Neural crest cell (in vitro differentiated cells): ENCODE measurements at regions not wholly inside any gene's neighbourhood (a gene's known extent, or its start where the extent isn't known, plus 50 kb on each side); places are given as distances from the start of the nearest gene placed in this dataset.
"Not testable (repeated sequence)": the region's sequence is repeated elsewhere in the genome, so short reads cannot be mapped to it uniquely, and the experiment has no call there.

ENCODE experiments used
- DNase-seq: peaks from one replicate; pipeline ENCODE4 v3.0.0; 2021; ENCODE audit warnings: low read depth, mixed read lengths, low spot score
- H3K27ac Mint-ChIP-seq: one replicate; pipeline ENCODE4 v1.8.0; 2021; ENCODE audit warnings: mild to moderate bottlenecking, mixed read lengths; ENCODE audit not compliant: unreplicated experiment
- H3K27me3 Mint-ChIP-seq: 2 replicates; pipeline ENCODE4 v1.8.0; 2021; ENCODE audit warnings: low read depth, mild to moderate bottlenecking, mixed read lengths
- H3K36me3 Mint-ChIP-seq: 2 replicates; pipeline ENCODE4 v1.8.0; 2021; ENCODE audit warnings: low read depth, mild to moderate bottlenecking, mixed read lengths
- H3K4me1 Mint-ChIP-seq: 2 replicates; pipeline ENCODE4 v1.8.0; 2021; ENCODE audit warnings: mixed read lengths
- H3K4me3 Mint-ChIP-seq: one replicate; pipeline ENCODE4 v1.8.0; 2021; ENCODE audit warnings: mild to moderate bottlenecking, mixed read lengths
- H3K9me3 Mint-ChIP-seq: 2 replicates; pipeline ENCODE4 v1.8.0; 2021; ENCODE audit warnings: mixed read lengths
- TF ChIP-seq, protein P1 (sequence below): fragments of 200-600 bp; sonication (generic); conservative IDR thresholded peaks from 2 replicates; pipeline ENCODE4 v1.5.0; 2021; ENCODE audit warnings: antibody characterized with exemption, mild to moderate bottlenecking

DNA sequence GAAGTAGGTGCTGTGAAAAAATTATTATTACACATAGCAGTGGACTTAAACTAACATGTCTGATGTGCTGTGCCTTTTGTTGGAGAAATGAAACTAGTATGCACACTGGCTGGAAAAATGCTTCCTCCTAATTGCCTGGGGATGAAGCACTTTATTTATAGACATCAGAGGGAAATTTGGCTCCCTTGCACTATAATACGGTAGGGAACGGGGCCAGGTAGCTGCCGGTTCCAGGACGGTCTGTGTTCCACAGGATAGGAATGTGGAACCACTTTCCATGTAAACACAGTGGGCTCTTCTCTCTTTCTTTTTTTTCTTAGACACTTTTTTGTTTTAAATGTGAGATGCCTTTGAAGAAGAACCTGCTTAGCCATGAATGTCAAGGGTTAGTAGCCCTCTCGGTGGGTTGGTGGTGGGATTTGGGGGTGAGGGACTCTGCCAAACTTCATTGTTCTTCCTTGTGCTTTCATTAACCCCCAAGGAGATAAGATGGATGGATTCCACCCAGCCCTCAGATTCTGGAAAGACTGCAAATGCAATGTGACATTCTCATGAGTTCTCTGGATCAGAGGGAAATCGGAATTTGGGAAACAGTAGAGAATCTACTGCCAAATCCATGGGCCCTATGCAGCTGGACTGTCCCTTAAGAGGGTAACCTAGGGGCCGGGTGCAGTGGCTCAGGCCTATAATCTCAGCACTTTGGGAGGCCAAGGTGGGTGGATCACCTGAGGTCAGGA, 58.0 kb upstream of the GSC start:
- Mint-ChIP-seq H3K27ac (no peak overlapping the region), H3K27me3 (no peaks in the 10 kb centered on the region), H3K9me3 (peaks cover 7% of the 10 kb centered on the region), H3K36me3 (peaks cover 4% of the 10 kb centered on the region), H3K4me1 (no peaks in the 10 kb centered on the region), H3K4me3 (no peak overlapping the region)
- no peak for DNase-seq
- TF ChIP-seq, protein P1, sequence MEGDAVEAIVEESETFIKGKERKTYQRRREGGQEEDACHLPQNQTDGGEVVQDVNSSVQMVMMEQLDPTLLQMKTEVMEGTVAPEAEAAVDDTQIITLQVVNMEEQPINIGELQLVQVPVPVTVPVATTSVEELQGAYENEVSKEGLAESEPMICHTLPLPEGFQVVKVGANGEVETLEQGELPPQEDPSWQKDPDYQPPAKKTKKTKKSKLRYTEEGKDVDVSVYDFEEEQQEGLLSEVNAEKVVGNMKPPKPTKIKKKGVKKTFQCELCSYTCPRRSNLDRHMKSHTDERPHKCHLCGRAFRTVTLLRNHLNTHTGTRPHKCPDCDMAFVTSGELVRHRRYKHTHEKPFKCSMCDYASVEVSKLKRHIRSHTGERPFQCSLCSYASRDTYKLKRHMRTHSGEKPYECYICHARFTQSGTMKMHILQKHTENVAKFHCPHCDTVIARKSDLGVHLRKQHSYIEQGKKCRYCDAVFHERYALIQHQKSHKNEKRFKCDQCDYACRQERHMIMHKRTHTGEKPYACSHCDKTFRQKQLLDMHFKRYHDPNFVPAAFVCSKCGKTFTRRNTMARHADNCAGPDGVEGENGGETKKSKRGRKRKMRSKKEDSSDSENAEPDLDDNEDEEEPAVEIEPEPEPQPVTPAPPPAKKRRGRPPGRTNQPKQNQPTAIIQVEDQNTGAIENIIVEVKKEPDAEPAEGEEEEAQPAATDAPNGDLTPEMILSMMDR = no peak

DNA sequence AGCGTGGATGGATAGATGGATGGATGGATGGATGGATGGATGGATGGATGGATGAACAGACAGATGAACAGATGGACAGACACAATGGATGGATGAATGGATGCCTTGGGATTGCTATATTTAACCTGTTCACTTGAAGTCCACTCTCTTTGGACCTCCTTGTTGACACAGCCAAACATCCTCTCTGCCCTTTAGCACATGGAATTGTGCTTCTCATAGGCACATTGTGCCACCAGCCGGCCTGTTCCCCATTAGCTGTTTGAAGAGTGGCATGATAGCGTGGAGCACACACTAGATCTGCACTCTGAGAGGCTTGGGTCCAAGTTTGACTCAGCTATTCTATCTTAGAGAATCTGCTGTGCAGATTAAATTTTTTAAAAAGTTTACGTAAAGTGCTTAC, 56.9 kb upstream of the GSC start:
- Mint-ChIP-seq H3K27me3 (no peaks in the 10 kb centered on the region), H3K27ac (no peak overlapping the region), H3K9me3 (peaks cover 7% of the 10 kb centered on the region), H3K4me3 (no peak overlapping the region), H3K4me1 (no peaks in the 10 kb centered on the region), H3K36me3 (peaks cover 4% of the 10 kb centered on the region)
- TF ChIP-seq, protein P1 = no peak
- no peak for DNase-seq

DNA sequence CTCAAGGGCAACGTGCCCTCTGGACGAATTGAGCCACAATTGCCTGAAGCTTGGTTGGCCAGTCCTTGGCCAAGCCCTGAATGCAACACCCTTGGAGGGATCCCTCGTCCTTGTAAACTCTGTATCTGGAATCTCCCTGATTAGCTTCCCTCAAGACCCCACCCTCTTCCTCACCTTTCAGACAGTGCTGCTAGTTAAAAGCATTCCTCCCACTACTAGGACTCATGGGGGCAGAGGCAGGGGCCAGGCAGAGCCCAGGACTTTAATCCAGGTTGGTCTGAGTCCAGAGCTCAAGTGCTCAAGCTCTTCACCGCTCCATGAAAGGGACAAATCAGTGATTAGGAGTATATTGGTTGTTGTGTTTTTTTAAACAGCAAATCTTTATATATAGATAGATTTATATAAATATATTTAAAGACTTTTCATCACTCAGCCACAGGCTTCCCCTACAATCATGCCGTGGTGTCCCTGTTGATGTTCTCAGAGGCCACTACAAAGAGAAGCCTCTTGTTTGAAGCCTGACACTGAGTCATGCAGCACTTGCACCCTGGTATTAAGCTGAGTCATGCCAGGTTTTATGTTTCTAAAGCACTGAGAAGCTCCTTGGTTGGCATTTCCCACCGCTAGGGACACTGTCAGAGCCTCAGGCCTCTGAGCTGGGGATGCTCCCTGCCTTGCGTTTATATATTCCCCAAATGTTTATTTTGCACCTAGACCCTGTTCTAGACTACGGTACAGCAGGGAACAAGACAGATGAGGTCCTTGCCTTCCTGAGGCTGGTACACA, 53.8 kb upstream of the GSC start:
- Mint-ChIP-seq H3K27me3 (no peaks in the 10 kb centered on the region), H3K36me3 (peaks cover 4% of the 10 kb centered on the region), H3K4me1 (no peaks in the 10 kb centered on the region), H3K27ac (peak overlapping the region; percentile 77), H3K4me3 (no peak overlapping the region), H3K9me3 (peaks cover 7% of the 10 kb centered on the region)
- TF ChIP-seq, protein P1 = no peak
- DNase-seq = no peak

DNA sequence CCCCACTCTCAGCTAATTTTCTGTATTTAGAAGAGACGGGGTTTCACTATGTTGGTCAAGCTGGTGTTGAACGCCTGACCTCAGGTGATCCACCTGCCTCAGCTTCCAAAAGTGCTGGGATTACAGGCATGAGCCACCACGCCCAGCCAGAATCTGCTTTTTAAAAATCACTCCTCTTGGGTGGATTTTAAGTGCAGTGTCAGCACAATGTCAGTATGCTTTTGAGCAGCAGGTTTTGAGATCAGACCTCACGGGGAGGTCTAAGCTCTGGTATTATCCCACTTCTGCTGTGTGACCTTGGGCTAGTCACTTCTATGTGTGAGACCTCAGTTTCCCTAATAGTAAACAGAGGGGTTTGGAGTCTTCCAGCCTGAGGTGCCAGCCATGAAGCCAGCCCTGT, 51.8 kb upstream of the GSC start:
- TF ChIP-seq, protein P1 = no peak
- Mint-ChIP-seq H3K27me3 (no peaks in the 10 kb centered on the region), H3K36me3 (peaks cover 4% of the 10 kb centered on the region), H3K9me3 (peaks cover 7% of the 10 kb centered on the region), H3K27ac (no peak overlapping the region), H3K4me1 (no peaks in the 10 kb centered on the region), H3K4me3 (no peak overlapping the region)
- DNase-seq = no peak

DNA sequence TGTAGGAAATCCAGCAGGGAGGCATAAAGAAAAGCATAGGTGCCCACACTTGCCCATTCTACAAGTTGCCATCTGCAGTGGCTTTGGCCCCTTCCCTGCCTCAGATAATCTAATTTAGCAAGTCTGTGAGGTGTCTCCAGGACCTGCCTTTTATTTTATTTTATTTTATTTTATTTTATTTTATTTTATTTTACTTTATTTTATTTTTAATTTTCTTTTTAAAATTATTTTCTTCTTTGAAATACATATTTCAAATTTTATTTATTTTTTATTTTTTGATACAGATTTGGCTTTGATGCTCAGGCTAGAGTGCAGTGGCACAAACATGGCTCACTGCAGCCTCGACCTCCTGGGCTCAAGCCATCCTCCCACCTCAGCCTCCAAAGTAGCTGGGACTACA, 51.0 kb upstream of the GSC start:
- not testable (repeated sequence) for H3K4me1 Mint-ChIP-seq, H3K27me3 Mint-ChIP-seq, H3K27ac Mint-ChIP-seq

More for the DNA sequence above, 51.0 kb upstream of the GSC start:
- DNase-seq, H3K4me3 Mint-ChIP-seq, H3K9me3 Mint-ChIP-seq, H3K36me3 Mint-ChIP-seq: not testable (repeated sequence)
